Upper lobe of right lung (tissue), 1 donor: ENCODE measurements at regions not wholly inside any gene's neighbourhood (a gene's known extent, or its start where the extent isn't known, plus 50 kb on each side); places are given as distances from the start of the nearest gene placed in this dataset.

Experiments
- ATAC-seq: fragments of 200-7000 bp; cut with Tn5 transposase; one replicate; pipeline ENCODE4 v1.9.1; 2020; ENCODE audit warnings: mild to moderate bottlenecking, moderate library complexity
- DNase-seq: peaks from one replicate; pipeline ENCODE4 v3.0.0-alpha.2; 2020
- H3K27ac ChIP-seq: fragments of 200-600 bp; one replicate; pipeline ENCODE4 v1.8.0; 2022
- H3K27me3 ChIP-seq: fragments of 200-600 bp; one replicate; pipeline ENCODE4 v1.8.0; 2022; ENCODE audit warnings: mild to moderate bottlenecking
- H3K36me3 ChIP-seq: fragments of 200-600 bp; one replicate; pipeline ENCODE4 v1.8.0; 2022
- H3K4me1 ChIP-seq: fragments of 200-600 bp; one replicate; pipeline ENCODE4 v1.8.0; 2022
- H3K4me3 ChIP-seq: fragments of 200-600 bp; one replicate; pipeline ENCODE4 v1.8.0; 2022; ENCODE audit warnings: mild to moderate bottlenecking
- H3K9me3 ChIP-seq: fragments of 200-600 bp; one replicate; pipeline ENCODE4 v1.8.0; 2022
- intact Hi-C: fragments of 100-400 bp; cut with DNase I; formaldehyde crosslinking; loops from one replicate; pipeline ENCODE4 v1.11.0; 2022
- TF ChIP-seq, protein P1 (sequence below): fragments of 200-600 bp; IDR thresholded peaks from one replicate; pipeline ENCODE4 v1.8.0; 2022; ENCODE audit warnings: antibody characterized with exemption
- donor health status: DM: no; HTN: yes; CAD: no; lungs with severe emphysema.

DNA sequence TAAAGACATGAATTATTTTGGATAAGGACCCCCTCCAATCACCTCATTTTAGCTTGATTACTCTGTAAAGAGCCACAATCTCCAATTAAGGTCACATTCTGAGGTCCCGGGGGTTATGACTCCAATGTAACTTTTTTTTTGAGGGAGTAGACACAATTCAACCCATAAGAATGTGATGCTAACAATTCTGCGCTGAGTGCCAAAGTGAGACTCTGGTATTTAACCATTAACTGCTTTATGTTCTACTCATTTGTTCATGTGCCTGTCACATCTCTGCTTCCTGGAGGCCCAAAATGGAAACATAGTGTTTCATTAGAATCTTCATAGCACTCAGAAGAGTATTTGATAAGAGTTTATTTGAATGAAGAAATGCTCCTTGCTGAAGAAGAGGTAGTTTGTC, 234.8 kb downstream of the CPE start:
- DNase-seq (no peak), ATAC-seq (no peak)
- Histone ChIP-seq H3K4me1 (no peaks in the 10 kb centered on the region), H3K4me3 (no peak overlapping the region), H3K27ac (no peak overlapping the region), H3K9me3 (no peaks in the 10 kb centered on the region), H3K36me3 (no peaks in the 10 kb centered on the region), H3K27me3 (no peaks in the 10 kb centered on the region)
- intact Hi-C loops = no loop called here
- TF ChIP-seq, protein P1, sequence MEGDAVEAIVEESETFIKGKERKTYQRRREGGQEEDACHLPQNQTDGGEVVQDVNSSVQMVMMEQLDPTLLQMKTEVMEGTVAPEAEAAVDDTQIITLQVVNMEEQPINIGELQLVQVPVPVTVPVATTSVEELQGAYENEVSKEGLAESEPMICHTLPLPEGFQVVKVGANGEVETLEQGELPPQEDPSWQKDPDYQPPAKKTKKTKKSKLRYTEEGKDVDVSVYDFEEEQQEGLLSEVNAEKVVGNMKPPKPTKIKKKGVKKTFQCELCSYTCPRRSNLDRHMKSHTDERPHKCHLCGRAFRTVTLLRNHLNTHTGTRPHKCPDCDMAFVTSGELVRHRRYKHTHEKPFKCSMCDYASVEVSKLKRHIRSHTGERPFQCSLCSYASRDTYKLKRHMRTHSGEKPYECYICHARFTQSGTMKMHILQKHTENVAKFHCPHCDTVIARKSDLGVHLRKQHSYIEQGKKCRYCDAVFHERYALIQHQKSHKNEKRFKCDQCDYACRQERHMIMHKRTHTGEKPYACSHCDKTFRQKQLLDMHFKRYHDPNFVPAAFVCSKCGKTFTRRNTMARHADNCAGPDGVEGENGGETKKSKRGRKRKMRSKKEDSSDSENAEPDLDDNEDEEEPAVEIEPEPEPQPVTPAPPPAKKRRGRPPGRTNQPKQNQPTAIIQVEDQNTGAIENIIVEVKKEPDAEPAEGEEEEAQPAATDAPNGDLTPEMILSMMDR = no peak

DNA sequence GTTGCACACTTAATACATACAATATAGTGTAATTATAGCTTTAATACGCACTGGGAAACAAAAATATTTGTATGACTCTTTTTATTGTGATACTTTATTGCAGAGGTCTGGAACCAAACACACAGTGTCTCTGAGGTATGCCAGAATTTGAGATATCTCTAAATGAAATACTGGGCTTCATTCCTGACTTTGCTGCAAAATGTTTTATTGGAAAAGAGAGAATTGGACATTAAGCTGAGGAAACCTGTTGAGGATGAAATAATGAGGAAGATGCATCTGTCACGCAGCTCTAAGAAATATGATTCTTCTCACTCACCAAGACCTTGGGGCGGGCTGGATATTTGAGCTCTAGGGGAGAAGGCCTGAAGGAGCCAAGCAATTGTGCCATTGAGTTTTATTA, 242.1 kb downstream of the CPE start:
- TF ChIP-seq, protein P1 = no peak
- intact Hi-C loops = no loop called here
- H3K27me3 ChIP-seq = no peaks in the 10 kb centered on the region
- no peak overlapping the region for H3K4me3 ChIP-seq
- no peak overlapping the region for H3K27ac ChIP-seq
- H3K4me1 ChIP-seq = no peaks in the 10 kb centered on the region
- DNase-seq = no peak
- no peak for ATAC-seq
- H3K9me3 ChIP-seq = no peaks in the 10 kb centered on the region
- H3K36me3 ChIP-seq = no peaks in the 10 kb centered on the region

DNA sequence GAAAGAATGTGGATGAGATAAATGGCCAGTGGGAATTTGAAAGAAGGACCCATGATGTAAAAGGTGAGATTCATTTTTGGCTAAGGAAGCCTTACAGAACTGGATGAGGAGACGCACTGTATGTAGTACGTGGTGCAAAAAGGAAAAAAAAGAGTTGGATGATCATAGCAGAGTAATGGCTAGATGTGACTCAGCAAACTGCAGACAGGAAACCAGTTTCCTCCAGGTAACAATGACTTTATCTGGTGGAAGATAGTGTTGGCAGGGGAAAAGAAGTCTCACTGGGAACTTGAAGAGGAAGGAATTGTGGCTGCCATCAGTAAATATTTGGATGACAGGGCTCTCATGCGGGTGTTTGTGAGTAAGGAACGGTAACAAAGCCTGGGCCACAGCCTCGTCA, 243.2 kb downstream of the CPE start:
- ATAC-seq = no peak

DNA sequence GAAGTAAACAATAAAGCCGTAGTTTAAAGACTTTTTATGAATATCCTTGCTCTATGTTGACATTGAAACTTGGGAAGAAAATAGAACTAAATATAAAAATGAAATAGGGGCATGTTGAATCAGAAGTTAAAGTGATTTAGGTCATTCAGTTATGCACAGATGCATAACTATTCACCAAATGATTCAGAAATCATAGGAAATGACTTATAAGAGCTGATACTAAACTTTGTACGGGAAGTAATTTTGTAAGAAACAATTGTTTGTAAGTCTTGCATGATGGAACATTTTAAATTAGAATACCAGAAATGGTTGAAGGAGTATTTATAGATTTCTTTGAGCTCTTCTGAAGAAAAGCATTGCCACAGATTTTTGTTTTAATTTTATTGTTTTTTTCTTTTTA, 246.5 kb downstream of the CPE start:
- intact Hi-C loops = no loop called here
- no peaks in the 10 kb centered on the region for H3K9me3 ChIP-seq
- H3K4me1 ChIP-seq = no peaks in the 10 kb centered on the region
- TF ChIP-seq, protein P1 = no peak
- H3K27me3 ChIP-seq = no peaks in the 10 kb centered on the region
- H3K36me3 ChIP-seq = no peaks in the 10 kb centered on the region
- H3K4me3 ChIP-seq = no peak overlapping the region
- ATAC-seq (no peak), DNase-seq (no peak)
- no peak overlapping the region for H3K27ac ChIP-seq

More for the DNA sequence above, 243.2 kb downstream of the CPE start:
- no peaks in the 10 kb centered on the region for H3K36me3 ChIP-seq
- no peak for DNase-seq
- no peaks in the 10 kb centered on the region for H3K27me3 ChIP-seq
- H3K4me1 ChIP-seq = no peaks in the 10 kb centered on the region
- H3K4me3 ChIP-seq = no peak overlapping the region
- intact Hi-C loops = no loop called here
- H3K27ac ChIP-seq = no peak overlapping the region
- TF ChIP-seq, protein P1 = no peak
- H3K9me3 ChIP-seq = no peaks in the 10 kb centered on the region

DNA sequence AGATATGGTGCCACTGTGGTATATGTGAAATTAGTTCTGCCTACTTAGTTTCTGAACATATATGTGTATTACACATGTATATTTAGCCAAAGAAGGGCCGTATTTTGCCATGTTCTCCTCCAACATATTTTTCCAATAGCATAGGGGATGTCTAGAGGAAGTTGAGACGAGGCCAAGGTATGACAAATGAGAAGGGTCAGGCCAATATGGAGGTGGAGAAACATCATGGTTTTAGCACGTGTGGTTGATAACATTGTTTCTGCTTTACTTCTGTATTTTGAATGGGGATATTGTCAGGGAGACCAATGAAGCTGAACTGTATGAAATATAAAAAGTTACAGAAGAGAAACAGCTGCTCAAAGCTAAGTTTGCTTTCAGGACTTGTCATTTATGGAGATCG, 246.7 kb upstream of the TLL1 start:
- intact Hi-C loops = no loop called here
- no peaks in the 10 kb centered on the region for H3K27me3 ChIP-seq
- H3K4me3 ChIP-seq = no peak overlapping the region
- TF ChIP-seq, protein P1 = no peak
- no peaks in the 10 kb centered on the region for H3K36me3 ChIP-seq
- ATAC-seq (no peak), DNase-seq (no peak)
- H3K4me1 ChIP-seq = no peaks in the 10 kb centered on the region
- H3K9me3 ChIP-seq = no peaks in the 10 kb centered on the region
- H3K27ac ChIP-seq = no peak overlapping the region

DNA sequence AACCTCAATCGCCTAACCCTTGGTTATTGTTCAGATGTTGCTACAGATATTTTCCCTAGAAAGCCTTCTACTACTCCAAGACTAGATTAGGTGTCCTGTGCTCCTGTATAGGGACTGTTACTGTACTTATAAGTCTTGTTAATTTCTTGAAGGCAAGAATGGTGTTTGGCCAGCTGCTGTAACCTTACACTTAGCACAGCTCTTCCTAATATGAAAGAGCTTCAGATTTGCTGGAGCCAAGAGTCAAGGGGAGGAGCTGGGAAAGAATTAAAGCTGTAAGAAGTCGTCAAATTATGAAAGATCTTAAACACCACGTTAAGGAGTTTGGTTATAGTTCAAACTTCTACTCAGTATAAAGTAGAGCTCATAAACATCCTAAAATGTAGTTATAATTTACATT, 245.9 kb upstream of the TLL1 start:
- DNase-seq (no peak), ATAC-seq (no peak)
- intact Hi-C loops = no loop called here
- no peaks in the 10 kb centered on the region for H3K4me1 ChIP-seq
- H3K9me3 ChIP-seq = no peaks in the 10 kb centered on the region
- H3K4me3 ChIP-seq = no peak overlapping the region
- no peaks in the 10 kb centered on the region for H3K36me3 ChIP-seq
- H3K27me3 ChIP-seq = no peaks in the 10 kb centered on the region
- H3K27ac ChIP-seq = no peak overlapping the region
- TF ChIP-seq, protein P1 = no peak
